OCI-LY1 (cell line): ENCODE measurements at regions not wholly inside any gene's neighbourhood (a gene's known extent, or its start where the extent isn't known, plus 50 kb on each side); places are given as distances from the start of the nearest gene placed in this dataset.

ENCODE experiments used
- EZH2 ChIP-seq: fragments of 200-600 bp; sonication (generic), shearing (Covaris generic); IDR thresholded peaks from 2 replicates; pipeline ENCODE4 v1.8.0; 2017; ENCODE audit warnings: borderline replicate concordance, mixed run types, mild to moderate bottlenecking, antibody characterized with exemption, low read length, moderate library complexity, mixed read lengths
- TF ChIP-seq, protein P1 (sequence below): fragments of 200-600 bp; sonication (generic), shearing (Covaris generic); IDR thresholded peaks from 2 replicates; pipeline ENCODE4 v1.5.1; 2017; ENCODE audit warnings: mild to moderate bottlenecking, antibody characterized with exemption, low read length, moderate library complexity, mixed read lengths

DNA sequence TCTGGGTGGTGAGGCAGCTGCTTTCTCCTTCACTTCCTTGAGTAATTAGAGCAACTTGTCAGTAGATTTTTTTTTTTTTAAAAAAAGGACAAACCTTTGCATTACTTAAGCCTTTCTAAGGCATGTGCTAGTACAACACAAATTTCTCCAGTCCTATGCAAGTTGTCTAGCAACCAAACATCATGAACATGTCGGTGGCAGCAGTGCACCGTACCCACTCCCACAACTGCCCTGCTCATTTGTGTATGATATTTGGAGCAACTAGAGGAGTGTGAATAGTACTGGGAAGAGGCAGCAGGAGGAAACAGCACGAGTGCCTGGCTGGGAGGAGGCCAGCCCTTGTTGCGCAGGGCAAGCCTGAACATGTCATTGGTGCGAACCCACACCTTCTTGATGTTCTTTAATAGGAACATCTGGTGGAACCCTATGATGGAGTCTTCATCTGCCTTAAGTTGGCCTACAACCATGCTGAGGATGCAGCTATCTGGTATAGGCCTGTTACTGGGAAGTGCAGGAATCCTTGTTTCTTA is 238.3 kb downstream of the TDRD15 start:
- no peak for TF ChIP-seq EZH2
- TF ChIP-seq, protein P1, sequence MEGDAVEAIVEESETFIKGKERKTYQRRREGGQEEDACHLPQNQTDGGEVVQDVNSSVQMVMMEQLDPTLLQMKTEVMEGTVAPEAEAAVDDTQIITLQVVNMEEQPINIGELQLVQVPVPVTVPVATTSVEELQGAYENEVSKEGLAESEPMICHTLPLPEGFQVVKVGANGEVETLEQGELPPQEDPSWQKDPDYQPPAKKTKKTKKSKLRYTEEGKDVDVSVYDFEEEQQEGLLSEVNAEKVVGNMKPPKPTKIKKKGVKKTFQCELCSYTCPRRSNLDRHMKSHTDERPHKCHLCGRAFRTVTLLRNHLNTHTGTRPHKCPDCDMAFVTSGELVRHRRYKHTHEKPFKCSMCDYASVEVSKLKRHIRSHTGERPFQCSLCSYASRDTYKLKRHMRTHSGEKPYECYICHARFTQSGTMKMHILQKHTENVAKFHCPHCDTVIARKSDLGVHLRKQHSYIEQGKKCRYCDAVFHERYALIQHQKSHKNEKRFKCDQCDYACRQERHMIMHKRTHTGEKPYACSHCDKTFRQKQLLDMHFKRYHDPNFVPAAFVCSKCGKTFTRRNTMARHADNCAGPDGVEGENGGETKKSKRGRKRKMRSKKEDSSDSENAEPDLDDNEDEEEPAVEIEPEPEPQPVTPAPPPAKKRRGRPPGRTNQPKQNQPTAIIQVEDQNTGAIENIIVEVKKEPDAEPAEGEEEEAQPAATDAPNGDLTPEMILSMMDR = no peak
